GM23338 (cell line): ENCODE measurements at regions not wholly inside any gene's neighbourhood (a gene's known extent, or its start where the extent isn't known, plus 50 kb on each side); places are given as distances from the start of the nearest gene placed in this dataset.

ENCODE experiments used
- CREB1 ChIP-seq: fragments of 250-450 bp; sonication (Bioruptor Pico); IDR thresholded peaks from 2 replicates; pipeline ENCODE4 v1.5.0; 2020; ENCODE audit warnings: low read depth, mild to moderate bottlenecking, moderate library complexity
- CTCF ChIP-seq, 2 experiments: fragments of 200-600 bp in 1 of 2; sonication (generic) in 1 of 2; conservative IDR thresholded peaks; 2 replicates each; pipeline versions ENCODE4 v1.5.1 to v1.6.1; 2016 to 2017; ENCODE audit warnings: antibody characterized with exemption in 2 of 2, low read depth in 2 of 2, mild to moderate bottlenecking in 2 of 2, moderate library complexity in 1 of 2
- EZH2 ChIP-seq: fragments of 200-600 bp; sonication (generic); IDR thresholded peaks from one replicate; pipeline ENCODE4 v1.8.0; 2017; ENCODE audit warnings: antibody characterized with exemption, mild to moderate bottlenecking, low read depth; ENCODE audit not compliant: unreplicated experiment
- EZH2phosphoT487 ChIP-seq: fragments of 200-600 bp; sonication (generic); IDR thresholded peaks from one replicate; pipeline ENCODE4 v1.8.1; 2018; ENCODE audit warnings: antibody characterized with exemption; ENCODE audit not compliant: unreplicated experiment
- POLR2AphosphoS5 ChIP-seq: IDR thresholded peaks from 2 replicates; pipeline ENCODE4 v1.6.1; 2016; ENCODE audit warnings: antibody characterized with exemption, low read depth
- STAT1 ChIP-seq: IDR thresholded peaks from one replicate; pipeline ENCODE4 v1.6.1; 2016; ENCODE audit warnings: antibody characterized with exemption; ENCODE audit not compliant: unreplicated experiment
- TF ChIP-seq, protein P1 (sequence below): IDR thresholded peaks from one replicate; pipeline ENCODE4 v1.6.1; 2018; ENCODE audit warnings: antibody characterized with exemption; ENCODE audit not compliant: unreplicated experiment

DNA sequence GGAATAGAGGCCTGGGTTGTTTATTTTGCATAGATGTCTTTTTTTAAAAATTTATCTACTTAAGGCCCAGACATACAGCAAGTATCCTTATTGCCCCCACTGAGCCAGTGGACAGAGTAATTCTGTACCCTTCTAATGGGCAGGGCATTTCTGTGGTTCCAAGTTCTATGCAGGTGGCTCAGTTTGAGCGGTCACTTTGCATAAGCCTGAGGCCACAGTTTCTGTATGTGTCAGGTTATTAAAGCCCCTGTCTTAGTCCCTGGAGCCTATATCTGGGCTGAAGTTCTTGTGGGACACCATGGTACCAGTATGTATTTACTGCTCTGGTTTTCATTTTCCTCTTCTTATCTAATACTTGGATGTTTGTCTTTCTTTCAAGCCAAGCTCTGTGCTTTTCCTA lies 168.8 kb downstream of the MID1IP1 start:
- no peak for TF ChIP-seq CTCF (conservative IDR thresholded peaks at IDR 0.05; ENCODE audit: low read depth in 2 of 2)
- no peak for TF ChIP-seq POLR2AphosphoS5
- no peak for TF ChIP-seq EZH2
- TF ChIP-seq EZH2phosphoT487 = no peak
- TF ChIP-seq CREB1 (CRISPR knock-in tag) = no peak
- TF ChIP-seq, protein P1, sequence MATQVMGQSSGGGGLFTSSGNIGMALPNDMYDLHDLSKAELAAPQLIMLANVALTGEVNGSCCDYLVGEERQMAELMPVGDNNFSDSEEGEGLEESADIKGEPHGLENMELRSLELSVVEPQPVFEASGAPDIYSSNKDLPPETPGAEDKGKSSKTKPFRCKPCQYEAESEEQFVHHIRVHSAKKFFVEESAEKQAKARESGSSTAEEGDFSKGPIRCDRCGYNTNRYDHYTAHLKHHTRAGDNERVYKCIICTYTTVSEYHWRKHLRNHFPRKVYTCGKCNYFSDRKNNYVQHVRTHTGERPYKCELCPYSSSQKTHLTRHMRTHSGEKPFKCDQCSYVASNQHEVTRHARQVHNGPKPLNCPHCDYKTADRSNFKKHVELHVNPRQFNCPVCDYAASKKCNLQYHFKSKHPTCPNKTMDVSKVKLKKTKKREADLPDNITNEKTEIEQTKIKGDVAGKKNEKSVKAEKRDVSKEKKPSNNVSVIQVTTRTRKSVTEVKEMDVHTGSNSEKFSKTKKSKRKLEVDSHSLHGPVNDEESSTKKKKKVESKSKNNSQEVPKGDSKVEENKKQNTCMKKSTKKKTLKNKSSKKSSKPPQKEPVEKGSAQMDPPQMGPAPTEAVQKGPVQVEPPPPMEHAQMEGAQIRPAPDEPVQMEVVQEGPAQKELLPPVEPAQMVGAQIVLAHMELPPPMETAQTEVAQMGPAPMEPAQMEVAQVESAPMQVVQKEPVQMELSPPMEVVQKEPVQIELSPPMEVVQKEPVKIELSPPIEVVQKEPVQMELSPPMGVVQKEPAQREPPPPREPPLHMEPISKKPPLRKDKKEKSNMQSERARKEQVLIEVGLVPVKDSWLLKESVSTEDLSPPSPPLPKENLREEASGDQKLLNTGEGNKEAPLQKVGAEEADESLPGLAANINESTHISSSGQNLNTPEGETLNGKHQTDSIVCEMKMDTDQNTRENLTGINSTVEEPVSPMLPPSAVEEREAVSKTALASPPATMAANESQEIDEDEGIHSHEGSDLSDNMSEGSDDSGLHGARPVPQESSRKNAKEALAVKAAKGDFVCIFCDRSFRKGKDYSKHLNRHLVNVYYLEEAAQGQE = no peak
- TF ChIP-seq STAT1 = no peak
